K562 (cell line): ENCODE measurements at regions not wholly inside any gene's neighbourhood (a gene's known extent, or its start where the extent isn't known, plus 50 kb on each side); places are given as distances from the start of the nearest gene placed in this dataset.

Source experiments
- ATAC-seq: fragments of 200-7000 bp; cut with Tn5 transposase; 3 replicates; pipeline ENCODE4 v1.9.1; 2020; ENCODE audit warnings: moderate library complexity
- BruUV-seq: library from RNA; stranded (reverse); fragments of 400-500 nt; replicated peaks from 2 replicates; lab custom pipeline; 2021; lab: Mats Ljungman, UMichigan
- CTCF ChIA-PET: fragments of 300-600 bp; formaldehyde crosslinking; extraction: SDS; loops from one replicate; lab custom pipeline; 2021; ENCODE audit warnings: low intra/inter-chr PET ratio; lab: Yijun Ruan, JAX
- POLR2A ChIA-PET: fragments of 300-600, 350-650 bp; sonication (Branson Sonifier 250); formaldehyde crosslinking; extraction: SDS; loops from one replicate; lab custom pipeline; 2021; ENCODE audit warnings: antibody characterized with exemption, inconsistent platforms; lab: Yijun Ruan, JAX
- DNase-seq, 4 experiments: peaks; one replicate each; pipeline versions ENCODE4 v3.0.0 to v3.0.0-alpha.2; 2011 to 2018; ENCODE audit warnings: low spot score in 3 of 4, mixed read lengths in 3 of 4; ENCODE audit errors: extremely low read depth in 1 of 4
- FAIRE-seq: peaks from 2 replicates; lab custom pipeline; 2011; peaks lifted over from hg19 to GRCh38; lab: Jason Lieb, UNC
- H2AFZ ChIP-seq: 2 replicates; pipeline ENCODE4 v1.6.0; 2011; ENCODE audit warnings: low read depth, low read length, control low read depth, inconsistent platforms
- H3K27ac ChIP-seq: fragments of 200-600 bp; 3 replicates; pipeline ENCODE4 v1.8.0; 2011; ENCODE audit warnings: low read depth, mild to moderate bottlenecking, control low read depth, inconsistent platforms, low read length, moderate library complexity, mixed read lengths; ENCODE audit errors: extremely low read depth
- H3K27me3 ChIP-seq, 2 experiments: fragments of 300-600 bp in 1 of 2; 2 replicates in 1 of 2; 3 replicates in 1 of 2; pipeline versions ENCODE4 v1.6.0 to v1.8.0; 2011; ENCODE audit warnings: inconsistent platforms in 2 of 2, low read length in 2 of 2, mild to moderate bottlenecking in 1 of 2, mixed read lengths in 1 of 2, moderate library complexity in 1 of 2; ENCODE audit not compliant: control insufficient read depth in 2 of 2, insufficient read depth in 2 of 2
- H3K36me3 ChIP-seq: fragments of 300-600 bp; 3 replicates; pipeline ENCODE4 v1.8.0; 2011; ENCODE audit warnings: mild to moderate bottlenecking, low read length, inconsistent platforms; ENCODE audit not compliant: control insufficient read depth, insufficient read depth
- H3K4me1 ChIP-seq, 2 experiments: fragments of 200-600 bp in 1 of 2; replicated peaks in 1 of 2; 2 replicates in 1 of 2; 3 replicates in 1 of 2; pipeline versions ENCODE4 v1.5.1 to v1.8.0; 2011; ENCODE audit warnings: inconsistent platforms in 2 of 2, low read length in 2 of 2, mild to moderate bottlenecking in 1 of 2, mixed read lengths in 1 of 2, moderate library complexity in 1 of 2; ENCODE audit not compliant: control insufficient read depth in 2 of 2, insufficient read depth in 2 of 2
- H3K4me2 ChIP-seq: 2 replicates; pipeline ENCODE4 v1.6.1; 2011; ENCODE audit warnings: low read length, control low read depth, inconsistent platforms, mixed read lengths; ENCODE audit not compliant: insufficient read depth
- H3K4me3 ChIP-seq: fragments of 200-600 bp; sonication (generic), shearing (Covaris generic); 2 replicates; pipeline ENCODE4 v1.5.1; 2016; ENCODE audit warnings: control low read depth, inconsistent platforms
- H3K79me2 ChIP-seq: fragments of 200-600 bp; 3 replicates; pipeline ENCODE4 v1.8.0; 2011; ENCODE audit warnings: low read length, inconsistent platforms; ENCODE audit not compliant: control insufficient read depth, insufficient read depth
- H3K9ac ChIP-seq, 2 experiments: 2 replicates each; pipeline versions ENCODE4 v1.6.0 to v1.6.1; 2011; ENCODE audit warnings: low read depth in 2 of 2, low read length in 2 of 2, control low read depth in 1 of 2, inconsistent platforms in 1 of 2, mild to moderate bottlenecking in 1 of 2, mixed read lengths in 1 of 2; ENCODE audit not compliant: insufficient read depth in 1 of 2
- H3K9me1 ChIP-seq: one replicate; pipeline ENCODE4 v1.6.0; 2011; ENCODE audit warnings: inconsistent platforms, mild to moderate bottlenecking, low read length, moderate library complexity; ENCODE audit not compliant: control insufficient read depth, insufficient read depth
- H3K9me3 ChIP-seq: replicated peaks from 2 replicates; pipeline ENCODE4 v1.5.1; 2011; ENCODE audit warnings: low read depth, low read length, inconsistent platforms; ENCODE audit not compliant: control insufficient read depth, insufficient read depth
- H4K20me1 ChIP-seq: replicated peaks from 2 replicates; pipeline ENCODE4 v1.6.1; 2011; ENCODE audit warnings: low read length, inconsistent platforms, mixed read lengths; ENCODE audit not compliant: control insufficient read depth, insufficient read depth
- CUX1 ChIP-seq: fragments of 200-800 bp; sonication (Bioruptor generic); IDR thresholded peaks from 2 replicates; pipeline ENCODE4 v1.6.1; 2016; ENCODE audit warnings: missing genetic modification characterization, missing compliant biosample characterization
- ETS1 ChIP-seq: conservative IDR thresholded peaks from 2 replicates; pipeline ENCODE4 v1.6.1; 2011; ENCODE audit warnings: low read depth, mild to moderate bottlenecking, low read length; ENCODE audit not compliant: control insufficient read depth
- HCFC1 ChIP-seq: IDR thresholded peaks from 2 replicates; pipeline ENCODE4 v1.6.1; 2012; ENCODE audit warnings: low read depth, low read length, improper control_type of control experiment
- HOMEZ ChIP-seq: fragments of 250-450 bp; sonication (Bioruptor Pico); IDR thresholded peaks from 2 replicates; pipeline ENCODE4 v1.4.0; 2020; ENCODE audit warnings: mild to moderate bottlenecking, moderate library complexity
- MEF2D ChIP-seq: conservative IDR thresholded peaks from 2 replicates; pipeline ENCODE4 v1.6.1; 2016; ENCODE audit warnings: low read depth, missing genetic modification characterization, missing compliant biosample characterization
- MITF ChIP-seq: IDR thresholded peaks from 2 replicates; pipeline ENCODE4 v1.6.1; 2014; ENCODE audit warnings: antibody characterized with exemption
- MLX ChIP-seq, 2 experiments: fragments of 450-650 bp in 1 of 2; sonication (generic) in 1 of 2; formaldehyde crosslinking; conservative IDR thresholded peaks; 2 replicates each; pipeline versions ENCODE4 v1.4.0 to v1.8.1; 2020 to 2022; ENCODE audit warnings: mild to moderate bottlenecking in 1 of 2, missing genetic modification reagents in 1 of 2
- NBN ChIP-seq: fragments of 450-650 bp; IDR thresholded peaks from 2 replicates; pipeline ENCODE4 v1.6.1; 2016; ENCODE audit warnings: low read depth, mild to moderate bottlenecking
- PHB ChIP-seq: fragments of 250-450 bp; sonication (Bioruptor Pico); IDR thresholded peaks from 2 replicates; pipeline ENCODE4 v1.5.0; 2021
- RNF2 ChIP-seq: sonication (generic); IDR thresholded peaks from 2 replicates; pipeline ENCODE4 v1.6.1; 2016
- SRSF1 ChIP-seq: fragments of 200-400 bp; formaldehyde crosslinking; IDR thresholded peaks from 2 replicates; pipeline ENCODE4 v1.6.1; 2017; ENCODE audit warnings: mild to moderate bottlenecking, low read depth, low read length, moderate library complexity
- ZC3H4 ChIP-seq: sonication (generic); formaldehyde crosslinking; IDR thresholded peaks from 2 replicates; pipeline ENCODE4 v1.9.0; 2021; ENCODE audit warnings: missing genetic modification reagents, borderline replicate concordance
- ZNF140 ChIP-seq: fragments of 250-450 bp; sonication (Bioruptor Pico); IDR thresholded peaks from 2 replicates; pipeline ENCODE4 v1.8.0; 2021; ENCODE audit warnings: moderate library complexity, mild to moderate bottlenecking, inconsistent platforms
- WGBS: fragments of 100-300 bp; shearing (Covaris generic); methylation state at CpG from one replicate; pipeline ENCODE4 v1.1.6; 2016; ENCODE audit warnings: low coverage, mixed read lengths; ENCODE audit not compliant: insufficient coverage; ENCODE audit errors: missing lambda C conversion rate; 5-methylcytosine and 5-hydroxymethylcytosine counted together
- in situ Hi-C: fragments of 300-500 bp; cut with MboI; formaldehyde crosslinking; loops from 4 replicates; pipeline ENCODE4 v1.15.0; 2018; ENCODE audit warnings: inconsistent platforms, mixed read lengths
- intact Hi-C: fragments of 100-400 bp; cut with micrococcal nuclease; formaldehyde crosslinking; loops from 2 replicates; pipeline ENCODE4 v1.14.2; 2022

GRCh38 chr11:37718431-37718999 is 1120.5 kb upstream of the RAG2 start:
- FAIRE-seq: no peak
- TF ChIP-seq HOMEZ (no peak), SRSF1 (no peak), ZC3H4 (CRISPR knock-in tag) (no peak), RNF2 (no peak), PHB (CRISPR knock-in tag) (no peak), CUX1 (no peak), HCFC1 (no peak), MLX (CRISPR knock-in tag; conservative IDR thresholded peaks at IDR 0.05) (no peak), ETS1 (no peak), MITF (no peak), MEF2D (tag) (no peak), ZNF140 (CRISPR knock-in tag) (no peak), NBN (no peak)

More at GRCh38 chr11:37718431-37718999, 1120.5 kb upstream of the RAG2 start:
- in situ Hi-C loops (no loop called here), intact Hi-C loops (no loop called here)
- no peaks in the 10 kb centered on the region for H3K4me1 ChIP-seq
- no peak for DNase-seq
- H3K27me3 ChIP-seq: no peaks in the 10 kb centered on the region
- H3K9me1 ChIP-seq: no peaks in the 10 kb centered on the region
- POLR2A ChIA-PET: no interaction called here
- no peaks in the 10 kb centered on the region for H3K9me3 ChIP-seq
- no peaks in the 10 kb centered on the region for H3K79me2 ChIP-seq
- no peak overlapping the region for H3K27ac ChIP-seq
- no peak overlapping the region for H3K4me2 ChIP-seq
- H3K4me3 ChIP-seq: no peak overlapping the region
- no peaks in the 10 kb centered on the region for H3K36me3 ChIP-seq
- H4K20me1 ChIP-seq: no peaks in the 10 kb centered on the region
- H3K9ac ChIP-seq: no peak overlapping the region
- no TSS peak for BruUV-seq
- no peak for ATAC-seq
- CTCF ChIA-PET: no interaction called here
- WGBS: 0% methylated on average over 1 of the region's 1 CpG
- H2AFZ ChIP-seq: no peak overlapping the region
